ENCODE measurements at regions not wholly inside any gene's neighbourhood (a gene's known extent, or its start where the extent isn't known, plus 50 kb on each side); places are given as distances from the start of the nearest gene placed in this dataset.

DNA sequence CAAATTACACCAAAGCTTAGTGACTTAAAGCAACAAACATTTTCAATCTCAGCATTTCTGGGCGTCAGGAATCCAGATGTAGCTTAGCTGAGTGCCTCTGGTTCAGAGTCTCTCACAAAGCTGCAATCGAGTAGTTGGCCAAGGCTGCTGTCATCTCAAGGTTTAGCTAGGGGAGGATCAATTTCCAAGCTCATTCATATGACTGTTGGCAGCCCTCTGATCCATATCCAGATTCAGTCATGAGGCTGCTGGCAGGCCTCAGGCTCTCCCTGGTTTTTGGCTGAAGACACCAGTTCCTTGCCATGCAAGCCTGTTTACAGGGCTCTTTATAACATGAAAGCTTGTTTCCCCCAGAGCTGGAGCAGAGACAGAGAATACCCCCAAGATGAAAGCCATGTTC, 419.5 kb upstream of the TLE4 start:
- H3K79me2 ChIP-seq (ENCODE audit: insufficient read depth, low read length): no peaks in the 10 kb centered on the region
- no peak overlapping the region for H3K9ac ChIP-seq (ENCODE audit: low read depth, low read length, poor library complexity, severe bottlenecking)
- H2AFZ ChIP-seq (ENCODE audit: low read length): no peak overlapping the region
- H3K4me2 ChIP-seq (ENCODE audit: low read depth, low read length, poor library complexity, severe bottlenecking): no peak overlapping the region
- no peaks in the 10 kb centered on the region for H3K27me3 ChIP-seq (ENCODE audit: insufficient read depth, low read length, poor library complexity, severe bottlenecking)
- no peaks in the 10 kb centered on the region for H4K20me1 ChIP-seq (ENCODE audit: insufficient read depth, low read length, poor library complexity, severe bottlenecking)
- no peaks in the 10 kb centered on the region for H3K9me2 ChIP-seq (replicated peaks; ENCODE audit: low read depth, low read length)
- no peaks in the 10 kb centered on the region for H3F3A ChIP-seq (ENCODE audit: low read depth)
- H3K4me3 ChIP-seq (ENCODE audit: low read length, poor library complexity, severe bottlenecking): no peak overlapping the region
- H3K36me3 ChIP-seq (ENCODE audit: insufficient read depth, low read length): no peaks in the 10 kb centered on the region
- no peak for TF ChIP-seq EZH2phosphoT487 (IDR thresholded peaks at IDR 0.05; ENCODE audit: borderline replicate concordance)
- TF ChIP-seq, protein P1, sequence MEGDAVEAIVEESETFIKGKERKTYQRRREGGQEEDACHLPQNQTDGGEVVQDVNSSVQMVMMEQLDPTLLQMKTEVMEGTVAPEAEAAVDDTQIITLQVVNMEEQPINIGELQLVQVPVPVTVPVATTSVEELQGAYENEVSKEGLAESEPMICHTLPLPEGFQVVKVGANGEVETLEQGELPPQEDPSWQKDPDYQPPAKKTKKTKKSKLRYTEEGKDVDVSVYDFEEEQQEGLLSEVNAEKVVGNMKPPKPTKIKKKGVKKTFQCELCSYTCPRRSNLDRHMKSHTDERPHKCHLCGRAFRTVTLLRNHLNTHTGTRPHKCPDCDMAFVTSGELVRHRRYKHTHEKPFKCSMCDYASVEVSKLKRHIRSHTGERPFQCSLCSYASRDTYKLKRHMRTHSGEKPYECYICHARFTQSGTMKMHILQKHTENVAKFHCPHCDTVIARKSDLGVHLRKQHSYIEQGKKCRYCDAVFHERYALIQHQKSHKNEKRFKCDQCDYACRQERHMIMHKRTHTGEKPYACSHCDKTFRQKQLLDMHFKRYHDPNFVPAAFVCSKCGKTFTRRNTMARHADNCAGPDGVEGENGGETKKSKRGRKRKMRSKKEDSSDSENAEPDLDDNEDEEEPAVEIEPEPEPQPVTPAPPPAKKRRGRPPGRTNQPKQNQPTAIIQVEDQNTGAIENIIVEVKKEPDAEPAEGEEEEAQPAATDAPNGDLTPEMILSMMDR (conservative IDR thresholded peaks at IDR 0.05; ENCODE audit: low read length): no peak
- no peaks in the 10 kb centered on the region for H3K9me3 ChIP-seq (ENCODE audit: insufficient read depth, low read depth, low read length)
- peaks cover 7% of the 10 kb centered on the region for H3K4me1 ChIP-seq (ENCODE audit: insufficient read depth, low read length, poor library complexity, severe bottlenecking)

DNA sequence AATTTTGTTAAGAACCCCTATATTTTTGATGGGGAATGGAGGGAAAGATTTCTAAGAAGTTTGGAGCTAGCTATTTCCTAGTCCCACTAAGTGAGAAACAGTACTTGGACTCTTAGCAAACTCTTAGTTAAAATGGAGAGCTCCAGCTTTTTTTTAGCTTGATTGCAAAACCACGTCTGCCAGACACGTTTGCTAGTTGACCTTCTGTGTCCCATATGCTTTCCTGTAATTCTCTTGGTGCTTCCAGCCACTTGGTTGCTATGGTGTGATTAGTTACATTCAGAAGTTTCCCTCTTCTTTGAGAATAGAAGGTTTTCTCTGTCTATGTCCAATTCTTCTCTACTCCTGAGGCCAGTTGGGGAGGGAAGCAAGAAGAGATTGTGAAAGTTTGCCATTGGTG, 417.0 kb upstream of the TLE4 start:
- no peak overlapping the region for H3K9ac ChIP-seq (ENCODE audit: low read depth, low read length, poor library complexity, severe bottlenecking)

DNA sequence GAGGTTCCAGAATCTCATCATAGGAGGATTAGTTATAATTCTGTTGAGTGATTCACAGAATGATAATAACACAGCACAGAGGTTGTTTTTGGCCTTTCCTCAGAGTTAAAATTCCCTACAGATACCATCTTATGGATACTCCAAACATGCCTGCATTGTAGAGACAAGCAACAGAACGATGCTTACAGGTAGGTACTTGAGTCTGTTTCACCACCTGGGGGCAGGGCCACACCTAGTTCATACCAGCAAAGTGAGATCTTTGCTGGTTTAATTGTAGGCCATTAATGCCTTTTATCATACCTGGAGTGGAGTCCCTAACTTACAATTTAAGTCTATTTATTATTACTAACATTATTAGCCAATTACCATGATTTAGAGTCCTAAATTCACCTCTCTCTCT, 416.5 kb upstream of the TLE4 start:
- no peak overlapping the region for H2AFZ ChIP-seq (ENCODE audit: low read length)
- TF ChIP-seq, protein P1 (conservative IDR thresholded peaks at IDR 0.05; ENCODE audit: low read length): peak; percentile 58
- no peak for TF ChIP-seq EZH2phosphoT487 (IDR thresholded peaks at IDR 0.05; ENCODE audit: borderline replicate concordance)
- no peaks in the 10 kb centered on the region for H3K27me3 ChIP-seq (ENCODE audit: insufficient read depth, low read length, poor library complexity, severe bottlenecking)
- H3K9me2 ChIP-seq (replicated peaks; ENCODE audit: low read depth, low read length): no peaks in the 10 kb centered on the region
- H3F3A ChIP-seq (ENCODE audit: low read depth): no peaks in the 10 kb centered on the region
- no peak overlapping the region for H3K9ac ChIP-seq (ENCODE audit: low read depth, low read length, poor library complexity, severe bottlenecking)
- peaks cover 17% of the 10 kb centered on the region for H3K4me1 ChIP-seq (ENCODE audit: insufficient read depth, low read length, poor library complexity, severe bottlenecking)
- no peak overlapping the region for H3K4me2 ChIP-seq (ENCODE audit: low read depth, low read length, poor library complexity, severe bottlenecking)
- no peaks in the 10 kb centered on the region for H3K36me3 ChIP-seq (ENCODE audit: insufficient read depth, low read length)
- no peak overlapping the region for H3K4me3 ChIP-seq (ENCODE audit: low read length, poor library complexity, severe bottlenecking)
- H4K20me1 ChIP-seq (ENCODE audit: insufficient read depth, low read length, poor library complexity, severe bottlenecking): no peaks in the 10 kb centered on the region
- H3K79me2 ChIP-seq (ENCODE audit: insufficient read depth, low read length): no peaks in the 10 kb centered on the region
- H3K9me3 ChIP-seq (ENCODE audit: insufficient read depth, low read depth, low read length): no peaks in the 10 kb centered on the region

More for the DNA sequence above, 417.0 kb upstream of the TLE4 start:
- Histone ChIP-seq H3K9me3 (ENCODE audit: insufficient read depth, low read depth, low read length) (no peaks in the 10 kb centered on the region), H3K27me3 (ENCODE audit: insufficient read depth, low read length, poor library complexity, severe bottlenecking) (no peaks in the 10 kb centered on the region), H3K4me3 (ENCODE audit: low read length, poor library complexity, severe bottlenecking) (no peak overlapping the region), H3K36me3 (ENCODE audit: insufficient read depth, low read length) (no peaks in the 10 kb centered on the region), H2AFZ (ENCODE audit: low read length) (no peak overlapping the region), H3K79me2 (ENCODE audit: insufficient read depth, low read length) (no peaks in the 10 kb centered on the region), H3F3A (ENCODE audit: low read depth) (no peaks in the 10 kb centered on the region), H3K4me2 (ENCODE audit: low read depth, low read length, poor library complexity, severe bottlenecking) (no peak overlapping the region), H3K4me1 (ENCODE audit: insufficient read depth, low read length, poor library complexity, severe bottlenecking) (peaks cover 13% of the 10 kb centered on the region), H4K20me1 (ENCODE audit: insufficient read depth, low read length, poor library complexity, severe bottlenecking) (no peaks in the 10 kb centered on the region), H3K9me2 (replicated peaks; ENCODE audit: low read depth, low read length) (no peaks in the 10 kb centered on the region)
- TF ChIP-seq, protein P1 (conservative IDR thresholded peaks at IDR 0.05; ENCODE audit: low read length): no peak
- TF ChIP-seq EZH2phosphoT487 (IDR thresholded peaks at IDR 0.05; ENCODE audit: borderline replicate concordance): no peak
